PFSK-1 (cell line): ENCODE measurements at regions not wholly inside any gene's neighbourhood (a gene's known extent, or its start where the extent isn't known, plus 50 kb on each side); places are given as distances from the start of the nearest gene placed in this dataset.

Source experiments
- FOXP2 ChIP-seq: optimal IDR thresholded peaks from 2 replicates; pipeline ENCODE3; 2011; ENCODE audit warnings: borderline replicate concordance, control low read depth, inconsistent platforms; ENCODE audit not compliant: insufficient read depth; ENCODE audit errors: extremely low read length, extremely low read depth
- POLR2AphosphoS5 ChIP-seq: IDR thresholded peaks from 2 replicates; pipeline ENCODE4 v1.6.1; 2012; ENCODE audit warnings: low read depth, mild to moderate bottlenecking, control low read depth, low read length, moderate library complexity
- TF ChIP-seq, protein P1 (sequence below), 2 experiments: IDR thresholded peaks; 2 replicates each; pipeline versions ENCODE4 v1.6.1 to v1.8.0; 2011 to 2012; ENCODE audit warnings: low read depth in 2 of 2, low read length in 2 of 2, control low read depth in 1 of 2, inconsistent platforms in 1 of 2, mild to moderate bottlenecking in 1 of 2, moderate library complexity in 1 of 2; ENCODE audit not compliant: insufficient read depth in 1 of 2

DNA sequence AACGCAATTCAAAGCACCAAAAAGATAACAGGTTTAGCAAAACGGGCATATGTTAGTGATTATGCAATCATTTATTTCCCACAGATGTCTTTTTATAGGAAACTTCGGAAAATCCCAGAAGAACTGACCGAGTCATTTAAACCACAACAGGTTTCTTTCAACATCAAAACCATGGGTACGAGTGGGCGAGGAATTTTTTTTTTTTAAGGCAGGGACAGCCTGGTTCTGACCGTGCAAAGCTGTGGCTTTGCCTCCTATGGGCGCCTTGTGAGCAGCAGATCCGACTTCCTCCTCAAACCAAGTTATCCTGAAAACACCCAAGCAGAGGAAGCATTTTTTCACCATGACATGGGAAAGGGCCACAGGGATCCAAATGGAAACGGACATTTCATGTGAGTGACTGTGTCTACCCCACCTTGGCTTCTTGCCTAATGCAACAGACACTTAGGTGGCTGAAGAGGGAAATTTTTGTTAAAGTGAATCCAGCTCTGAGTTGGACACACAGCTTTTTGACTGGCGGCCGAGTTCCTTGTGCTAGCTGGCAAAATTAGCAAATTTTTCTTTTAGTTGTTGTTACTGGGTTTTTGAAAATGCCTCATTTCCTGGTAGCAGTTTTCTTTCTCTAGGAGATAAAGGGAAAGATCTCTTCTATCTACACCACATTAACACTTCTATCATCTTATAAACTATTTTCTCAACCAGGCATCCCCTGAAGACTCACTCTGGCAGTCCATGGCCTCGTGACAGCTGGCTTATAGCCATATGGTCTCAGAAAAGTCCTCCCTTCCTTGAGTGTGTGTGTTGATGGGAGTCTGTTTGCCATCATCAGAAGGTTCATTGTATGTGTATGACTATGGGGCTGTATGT is 487.4 kb upstream of the ZEB2 start:
- TF ChIP-seq POLR2AphosphoS5 (no peak), FOXP2 (no peak)
- TF ChIP-seq, protein P1, sequence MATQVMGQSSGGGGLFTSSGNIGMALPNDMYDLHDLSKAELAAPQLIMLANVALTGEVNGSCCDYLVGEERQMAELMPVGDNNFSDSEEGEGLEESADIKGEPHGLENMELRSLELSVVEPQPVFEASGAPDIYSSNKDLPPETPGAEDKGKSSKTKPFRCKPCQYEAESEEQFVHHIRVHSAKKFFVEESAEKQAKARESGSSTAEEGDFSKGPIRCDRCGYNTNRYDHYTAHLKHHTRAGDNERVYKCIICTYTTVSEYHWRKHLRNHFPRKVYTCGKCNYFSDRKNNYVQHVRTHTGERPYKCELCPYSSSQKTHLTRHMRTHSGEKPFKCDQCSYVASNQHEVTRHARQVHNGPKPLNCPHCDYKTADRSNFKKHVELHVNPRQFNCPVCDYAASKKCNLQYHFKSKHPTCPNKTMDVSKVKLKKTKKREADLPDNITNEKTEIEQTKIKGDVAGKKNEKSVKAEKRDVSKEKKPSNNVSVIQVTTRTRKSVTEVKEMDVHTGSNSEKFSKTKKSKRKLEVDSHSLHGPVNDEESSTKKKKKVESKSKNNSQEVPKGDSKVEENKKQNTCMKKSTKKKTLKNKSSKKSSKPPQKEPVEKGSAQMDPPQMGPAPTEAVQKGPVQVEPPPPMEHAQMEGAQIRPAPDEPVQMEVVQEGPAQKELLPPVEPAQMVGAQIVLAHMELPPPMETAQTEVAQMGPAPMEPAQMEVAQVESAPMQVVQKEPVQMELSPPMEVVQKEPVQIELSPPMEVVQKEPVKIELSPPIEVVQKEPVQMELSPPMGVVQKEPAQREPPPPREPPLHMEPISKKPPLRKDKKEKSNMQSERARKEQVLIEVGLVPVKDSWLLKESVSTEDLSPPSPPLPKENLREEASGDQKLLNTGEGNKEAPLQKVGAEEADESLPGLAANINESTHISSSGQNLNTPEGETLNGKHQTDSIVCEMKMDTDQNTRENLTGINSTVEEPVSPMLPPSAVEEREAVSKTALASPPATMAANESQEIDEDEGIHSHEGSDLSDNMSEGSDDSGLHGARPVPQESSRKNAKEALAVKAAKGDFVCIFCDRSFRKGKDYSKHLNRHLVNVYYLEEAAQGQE (IDR thresholded peaks at IDR 0.05; ENCODE audit: insufficient read depth in 1 of 2, low read depth in 2 of 2, low read length in 2 of 2): no peak
